ENCODE measurements at regions not wholly inside any gene's neighbourhood (a gene's known extent, or its start where the extent isn't known, plus 50 kb on each side); places are given as distances from the start of the nearest gene placed in this dataset.

- H3K4me1 ChIP-seq (ENCODE audit: control insufficient read depth, insufficient read depth, low read length) = no peaks in the 10 kb centered on the region
- WGBS, 2 experiments (ENCODE audit: insufficient coverage in 1 of 2, insufficient read length in 1 of 2) = 77 to 88% methylated on average over 2 of the region's 2 CpGs
- H3K27me3 ChIP-seq (ENCODE audit: control insufficient read depth, insufficient read depth, low read length, poor library complexity, severe bottlenecking) = peaks cover 47% of the 10 kb centered on the region
- Mint-ChIP-seq H3K4me3 (no peak overlapping the region), H3K36me3 (ENCODE audit: low read depth) (no peaks in the 10 kb centered on the region), H3K9me3 (no peaks in the 10 kb centered on the region), H3K4me1 (peaks cover 8% of the 10 kb centered on the region), H3K27ac (no peak overlapping the region), H3K27me3 (ENCODE audit: insufficient read depth) (peaks cover 21% of the 10 kb centered on the region)
- peak overlapping the region; percentile 79 for H3K27ac ChIP-seq (ENCODE audit: low read depth, low read length)
- no peak for DNase-seq
- TF ChIP-seq CTCF (conservative IDR thresholded peaks at IDR 0.05) = no peak
- no peak overlapping the region for H3K4me3 ChIP-seq (ENCODE audit: low read length)
- no peaks in the 10 kb centered on the region for H3K36me3 ChIP-seq (ENCODE audit: control insufficient read depth, insufficient read depth, low read length)
- no peak overlapping the region for H3K9ac ChIP-seq (ENCODE audit: extremely low read depth, low read length, poor library complexity, severe bottlenecking)
- no peaks in the 10 kb centered on the region for H3K9me3 ChIP-seq (ENCODE audit: control insufficient read depth, low read length)
These were observed 122.2 kb upstream of the CADM1 start for GRCh38 chr11:115626414-115626813.

GRCh38 chr11:115625502-115625901 lies 121.3 kb upstream of the CADM1 start:
- Histone ChIP-seq H3K9ac (ENCODE audit: extremely low read depth, low read length, poor library complexity, severe bottlenecking) (no peak overlapping the region), H3K4me3 (ENCODE audit: low read length) (no peak overlapping the region), H3K9me3 (ENCODE audit: control insufficient read depth, low read length) (no peaks in the 10 kb centered on the region), H3K36me3 (ENCODE audit: control insufficient read depth, insufficient read depth, low read length) (no peaks in the 10 kb centered on the region), H3K27me3 (ENCODE audit: control insufficient read depth, insufficient read depth, low read length, poor library complexity, severe bottlenecking) (peaks cover 38% of the 10 kb centered on the region), H3K4me1 (ENCODE audit: control insufficient read depth, insufficient read depth, low read length) (no peaks in the 10 kb centered on the region), H3K27ac (ENCODE audit: low read depth, low read length) (peak overlapping the region; percentile 79)
- DNase-seq = no peak
- Mint-ChIP-seq H3K4me3 (no peak overlapping the region), H3K27me3 (ENCODE audit: insufficient read depth) (peaks cover 22% of the 10 kb centered on the region), H3K9me3 (no peaks in the 10 kb centered on the region), H3K27ac (no peak overlapping the region), H3K4me1 (peaks cover 8% of the 10 kb centered on the region), H3K36me3 (ENCODE audit: low read depth) (no peaks in the 10 kb centered on the region)
- WGBS, 2 experiments (ENCODE audit: insufficient coverage in 1 of 2, insufficient read length in 1 of 2) = 87 to 97% methylated on average over 5 of the region's 5 CpGs
- no peak for TF ChIP-seq CTCF (conservative IDR thresholded peaks at IDR 0.05)

GRCh38 chr11:115624065-115624464 lies 119.8 kb upstream of the CADM1 start:
- no peaks in the 10 kb centered on the region for H3K9me3 ChIP-seq (ENCODE audit: control insufficient read depth, low read length)
- no peak overlapping the region for H3K4me3 Mint-ChIP-seq
- peaks cover 20% of the 10 kb centered on the region for H3K27me3 Mint-ChIP-seq (ENCODE audit: insufficient read depth)
- 94% methylated on average over 6 to 7 of the region's 7 CpGs for WGBS, 2 experiments (ENCODE audit: insufficient coverage in 1 of 2, insufficient read length in 1 of 2)
- H3K36me3 ChIP-seq (ENCODE audit: control insufficient read depth, insufficient read depth, low read length) = no peaks in the 10 kb centered on the region
- H3K4me1 ChIP-seq (ENCODE audit: control insufficient read depth, insufficient read depth, low read length) = no peaks in the 10 kb centered on the region
- H3K4me1 Mint-ChIP-seq = peaks cover 2% of the 10 kb centered on the region
- no peaks in the 10 kb centered on the region for H3K9me3 Mint-ChIP-seq
- no peak overlapping the region for H3K27ac Mint-ChIP-seq
- DNase-seq = no peak
- no peak overlapping the region for H3K4me3 ChIP-seq (ENCODE audit: low read length)
- no peaks in the 10 kb centered on the region for H3K36me3 Mint-ChIP-seq (ENCODE audit: low read depth)
- peaks cover 32% of the 10 kb centered on the region for H3K27me3 ChIP-seq (ENCODE audit: control insufficient read depth, insufficient read depth, low read length, poor library complexity, severe bottlenecking)
- TF ChIP-seq CTCF (conservative IDR thresholded peaks at IDR 0.05) = peak; percentile 46
- no peak overlapping the region for H3K9ac ChIP-seq (ENCODE audit: extremely low read depth, low read length, poor library complexity, severe bottlenecking)
- no peak overlapping the region for H3K27ac ChIP-seq (ENCODE audit: low read depth, low read length)

All from endodermal cell (in vitro differentiated cells).